MG63 (cell line): ENCODE measurements at regions not wholly inside any gene's neighbourhood (a gene's known extent, or its start where the extent isn't known, plus 50 kb on each side); places are given as distances from the start of the nearest gene placed in this dataset.

ENCODE experiments used
- DNase-seq: peaks from one replicate; pipeline ENCODE4 v3.0.0-alpha.2; 2020
- H3K27me3 ChIP-seq: fragments of 250-450 bp; sonication (Bioruptor Pico); 2 replicates; pipeline ENCODE4 v1.5.1; 2020; ENCODE audit warnings: mild to moderate bottlenecking, moderate library complexity
- H3K36me3 ChIP-seq: fragments of 250-450 bp; sonication (Bioruptor Pico); 2 replicates; pipeline ENCODE4 v1.5.1; 2020; ENCODE audit warnings: mild to moderate bottlenecking, moderate library complexity
- H3K4me3 ChIP-seq: fragments of 250-450 bp; sonication (Bioruptor Pico); 2 replicates; pipeline ENCODE4 v1.5.1; 2020; ENCODE audit warnings: mild to moderate bottlenecking, moderate library complexity
- H3K9me3 ChIP-seq: fragments of 250-450 bp; sonication (Bioruptor Pico); 2 replicates; pipeline ENCODE4 v1.5.1; 2020; ENCODE audit warnings: mild to moderate bottlenecking, moderate library complexity

GRCh38 chr21:21605521-21605920 is 607.3 kb downstream of the NCAM2 start:
- Histone ChIP-seq H3K36me3 (no peaks in the 10 kb centered on the region), H3K4me3 (no peak overlapping the region), H3K9me3 (no peaks in the 10 kb centered on the region), H3K27me3 (no peaks in the 10 kb centered on the region)
- DNase-seq: no peak

DNA sequence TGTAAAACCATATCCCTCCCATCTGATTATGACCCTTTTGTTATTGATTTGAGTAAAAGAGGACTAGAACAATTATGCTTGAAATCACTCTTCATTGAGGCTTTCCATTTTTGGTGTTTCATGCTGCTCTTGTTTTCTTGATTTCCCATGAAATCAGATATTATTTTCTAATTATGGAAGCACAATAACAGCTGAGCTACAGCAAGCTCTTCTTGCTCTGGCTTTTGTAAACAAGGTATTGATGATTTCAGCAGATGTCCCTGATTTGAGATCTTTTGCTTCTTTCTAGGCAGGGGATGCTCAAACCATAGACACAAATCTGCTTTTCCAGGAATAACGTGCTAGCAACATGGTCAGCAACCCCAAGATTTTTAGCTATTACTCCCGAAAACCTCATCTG is 607.8 kb downstream of the NCAM2 start:
- Histone ChIP-seq H3K36me3 (no peaks in the 10 kb centered on the region), H3K9me3 (no peaks in the 10 kb centered on the region), H3K4me3 (no peak overlapping the region), H3K27me3 (no peaks in the 10 kb centered on the region)
- DNase-seq: no peak

- peak; percentile 5 for DNase-seq
- H3K9me3 ChIP-seq: no peaks in the 10 kb centered on the region
- no peaks in the 10 kb centered on the region for H3K36me3 ChIP-seq
- H3K27me3 ChIP-seq: no peaks in the 10 kb centered on the region
- no peak overlapping the region for H3K4me3 ChIP-seq
Observed at GRCh38 chr21:21612466-21612865, 614.3 kb downstream of the NCAM2 start.

- H3K9me3 ChIP-seq: no peaks in the 10 kb centered on the region
- no peak overlapping the region for H3K4me3 ChIP-seq
- DNase-seq: no peak
- H3K27me3 ChIP-seq: no peaks in the 10 kb centered on the region
- no peaks in the 10 kb centered on the region for H3K36me3 ChIP-seq
Observed at GRCh38 chr21:21614966-21615365, 616.8 kb downstream of the NCAM2 start.

DNA sequence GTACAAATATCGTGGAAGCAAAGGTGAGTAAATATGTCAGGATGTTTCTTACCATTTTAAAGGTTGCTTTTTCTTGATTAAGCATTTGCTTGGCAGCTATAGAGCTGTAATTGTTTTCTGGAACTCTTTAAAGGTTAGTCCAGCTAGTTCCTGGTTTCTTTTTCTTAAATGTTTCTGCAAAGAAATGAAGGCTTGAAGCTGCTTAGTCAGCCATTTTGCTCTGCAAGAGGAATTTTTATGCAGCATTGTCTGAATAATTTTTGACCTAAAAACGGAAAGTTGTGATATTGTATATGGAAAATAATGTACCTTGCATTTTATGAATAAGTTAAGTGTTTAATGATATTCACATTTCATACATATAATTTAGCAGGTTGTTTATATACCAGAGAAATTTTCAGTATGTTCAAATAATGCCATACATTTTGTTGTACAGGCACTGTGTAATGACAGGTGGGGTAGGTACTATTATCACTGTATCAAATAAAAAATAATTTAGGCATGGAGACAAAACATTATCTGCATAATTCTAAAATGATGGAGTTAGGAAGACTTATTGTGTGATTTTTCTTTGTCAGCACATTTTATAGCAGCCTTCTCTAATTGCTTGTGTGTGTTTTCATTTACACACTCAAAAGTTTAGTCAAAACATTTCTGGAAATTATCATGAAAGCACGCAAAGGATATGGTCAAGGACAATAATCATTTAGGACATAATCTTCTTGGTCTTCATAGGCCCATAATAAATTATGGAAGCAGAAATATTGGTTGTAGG is 624.4 kb downstream of the NCAM2 start:
- no peak for DNase-seq
- H3K36me3 ChIP-seq: no peaks in the 10 kb centered on the region
- no peaks in the 10 kb centered on the region for H3K9me3 ChIP-seq
- no peaks in the 10 kb centered on the region for H3K27me3 ChIP-seq
- H3K4me3 ChIP-seq: peak overlapping the region; percentile 32

GRCh38 chr21:21624674-21625073 is 626.5 kb downstream of the NCAM2 start:
- H3K9me3 ChIP-seq: no peaks in the 10 kb centered on the region
- H3K4me3 ChIP-seq: no peak overlapping the region
- no peaks in the 10 kb centered on the region for H3K36me3 ChIP-seq
- H3K27me3 ChIP-seq: no peaks in the 10 kb centered on the region
- no peak for DNase-seq

GRCh38 chr21:21631961-21632360 is 633.8 kb downstream of the NCAM2 start:
- no peaks in the 10 kb centered on the region for H3K27me3 ChIP-seq
- H3K36me3 ChIP-seq: no peaks in the 10 kb centered on the region
- peak; percentile 67 for DNase-seq
- no peak overlapping the region for H3K4me3 ChIP-seq
- no peaks in the 10 kb centered on the region for H3K9me3 ChIP-seq

- Histone ChIP-seq H3K9me3 (no peaks in the 10 kb centered on the region), H3K36me3 (no peaks in the 10 kb centered on the region), H3K4me3 (no peak overlapping the region), H3K27me3 (no peaks in the 10 kb centered on the region)
- no peak for DNase-seq
Observed at GRCh38 chr21:21632926-21633325, 634.7 kb downstream of the NCAM2 start.

DNA sequence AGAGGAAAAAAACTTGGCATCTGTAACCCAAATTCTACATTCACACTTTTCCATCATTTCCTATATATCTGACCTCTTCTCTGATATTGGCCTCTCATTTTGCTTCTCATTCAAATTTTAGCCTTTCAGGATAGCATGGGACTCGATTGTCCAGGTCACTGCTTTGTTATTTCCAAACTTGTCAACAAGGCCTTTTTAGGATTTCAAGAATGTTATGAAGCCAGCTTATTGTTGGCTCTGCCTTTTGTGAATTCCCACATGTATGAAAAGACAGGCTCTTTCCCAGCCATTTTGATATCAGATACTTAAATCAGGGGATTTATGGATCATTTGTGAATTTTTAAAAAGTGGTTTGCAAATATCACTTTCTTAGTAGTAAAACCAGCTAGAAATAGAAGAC is 663.5 kb downstream of the NCAM2 start:
- H3K4me3 ChIP-seq: no peak overlapping the region
- no peaks in the 10 kb centered on the region for H3K36me3 ChIP-seq
- no peaks in the 10 kb centered on the region for H3K9me3 ChIP-seq
- no peak for DNase-seq
- H3K27me3 ChIP-seq: no peaks in the 10 kb centered on the region

- Histone ChIP-seq H3K4me3 (no peak overlapping the region), H3K27me3 (no peaks in the 10 kb centered on the region), H3K9me3 (no peaks in the 10 kb centered on the region), H3K36me3 (no peaks in the 10 kb centered on the region)
- no peak for DNase-seq
Observed at GRCh38 chr21:21662776-21663175, 664.6 kb downstream of the NCAM2 start.

DNA sequence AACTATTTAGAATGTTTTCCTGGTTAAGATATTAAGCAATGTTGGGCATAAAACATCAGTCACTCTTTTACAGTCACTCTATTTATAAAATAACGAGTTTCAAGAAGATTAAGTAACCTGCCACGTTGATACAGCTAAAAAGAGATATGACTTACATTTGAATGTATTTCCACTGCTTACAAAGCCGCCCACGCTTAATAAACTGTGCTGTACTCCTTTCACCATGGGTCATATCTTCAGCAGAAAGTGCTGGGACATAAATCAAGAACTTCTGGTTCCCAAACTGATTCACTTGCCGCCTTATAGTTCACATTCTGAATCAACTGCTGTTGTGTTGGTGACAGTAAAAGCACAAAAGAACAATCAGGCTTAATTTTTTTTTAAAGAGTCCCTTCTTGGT is 666.7 kb downstream of the NCAM2 start:
- Histone ChIP-seq H3K36me3 (no peaks in the 10 kb centered on the region), H3K27me3 (no peaks in the 10 kb centered on the region), H3K9me3 (no peaks in the 10 kb centered on the region), H3K4me3 (no peak overlapping the region)
- DNase-seq: no peak

- no peaks in the 10 kb centered on the region for H3K9me3 ChIP-seq
- H3K4me3 ChIP-seq: no peak overlapping the region
- DNase-seq: no peak
- H3K27me3 ChIP-seq: no peaks in the 10 kb centered on the region
- no peaks in the 10 kb centered on the region for H3K36me3 ChIP-seq
Observed at GRCh38 chr21:21666689-21667088, 668.5 kb downstream of the NCAM2 start.

- Histone ChIP-seq H3K9me3 (no peaks in the 10 kb centered on the region), H3K4me3 (no peak overlapping the region), H3K27me3 (no peaks in the 10 kb centered on the region), H3K36me3 (no peaks in the 10 kb centered on the region)
- no peak for DNase-seq
Observed at GRCh38 chr21:21668198-21668597, 670.0 kb downstream of the NCAM2 start.

- no peak for DNase-seq
- Histone ChIP-seq H3K9me3 (no peaks in the 10 kb centered on the region), H3K36me3 (no peaks in the 10 kb centered on the region), H3K4me3 (no peak overlapping the region), H3K27me3 (no peaks in the 10 kb centered on the region)
Observed at GRCh38 chr21:21673959-21674358, 675.8 kb downstream of the NCAM2 start.

- Histone ChIP-seq H3K9me3 (no peaks in the 10 kb centered on the region), H3K4me3 (no peak overlapping the region), H3K36me3 (no peaks in the 10 kb centered on the region), H3K27me3 (no peaks in the 10 kb centered on the region)
- DNase-seq: no peak
Observed at GRCh38 chr21:21675601-21676000, 677.4 kb downstream of the NCAM2 start.

GRCh38 chr21:21682172-21682571 is 684.0 kb downstream of the NCAM2 start:
- peaks cover 4% of the 10 kb centered on the region; the same call in 1 of the 2 replicates for H3K9me3 ChIP-seq
- no peaks in the 10 kb centered on the region for H3K27me3 ChIP-seq
- no peaks in the 10 kb centered on the region for H3K36me3 ChIP-seq
- no peak for DNase-seq
- H3K4me3 ChIP-seq: no peak overlapping the region

GRCh38 chr21:21688889-21689288 is 690.7 kb downstream of the NCAM2 start:
- Histone ChIP-seq H3K4me3 (no peak overlapping the region), H3K27me3 (no peaks in the 10 kb centered on the region), H3K9me3 (no peaks in the 10 kb centered on the region), H3K36me3 (no peaks in the 10 kb centered on the region)
- peak; percentile 17 for DNase-seq

DNA sequence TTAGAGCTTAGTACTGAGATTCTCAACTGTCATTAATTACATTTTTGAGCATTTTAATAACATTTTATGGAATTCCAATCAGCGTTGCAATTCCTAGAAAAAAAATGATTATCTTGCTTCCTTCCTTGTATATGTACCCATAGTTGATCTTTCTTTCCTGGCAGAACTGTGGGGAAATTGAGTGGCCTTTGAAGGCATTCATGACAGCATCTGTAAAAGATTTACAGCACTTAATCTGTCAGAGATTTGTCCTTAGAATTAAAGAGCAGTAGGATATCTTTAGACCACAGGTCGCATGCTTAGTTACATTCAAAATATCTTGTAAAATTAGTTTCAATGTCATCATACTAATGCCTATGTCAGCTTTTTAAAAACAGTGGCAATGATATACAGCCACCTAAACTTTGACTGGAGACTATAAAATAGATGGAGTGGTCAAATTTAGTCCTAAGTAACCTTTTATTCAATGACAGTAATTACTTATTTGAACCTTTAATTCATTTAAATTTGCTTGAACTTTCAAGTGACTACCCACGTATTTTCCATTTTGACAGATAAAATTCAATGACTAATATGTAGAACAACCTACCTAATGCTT is 692.0 kb downstream of the NCAM2 start:
- Histone ChIP-seq H3K4me3 (no peak overlapping the region), H3K27me3 (no peaks in the 10 kb centered on the region), H3K9me3 (no peaks in the 10 kb centered on the region), H3K36me3 (no peaks in the 10 kb centered on the region)
- DNase-seq: no peak
